ENCODE measurements at regions not wholly inside any gene's neighbourhood (a gene's known extent, or its start where the extent isn't known, plus 50 kb on each side); places are given as distances from the start of the nearest gene placed in this dataset.

- no peaks in the 10 kb centered on the region for H3K4me1 ChIP-seq (ENCODE audit: low read depth)
Measured at GRCh38 chr5:1971944-1972343, 89.2 kb upstream of the IRX4 start.

GRCh38 chr5:1967736-1968135 lies 85.0 kb upstream of the IRX4 start:
- Histone ChIP-seq H3K4me1 (ENCODE audit: low read depth) (no peaks in the 10 kb centered on the region), H3K9me3 (no peaks in the 10 kb centered on the region), H3K4me3 (no peak overlapping the region), H3K36me3 (ENCODE audit: low read depth) (no peaks in the 10 kb centered on the region)
- ATAC-seq = no peak
- no peak for DNase-seq
- TF ChIP-seq CTCF (IDR thresholded peaks at IDR 0.05) = no peak
- intact Hi-C loops (cut with DNase I, micrococcal nuclease) = no loop called here

More at GRCh38 chr5:1971944-1972343, 89.2 kb upstream of the IRX4 start:
- Histone ChIP-seq H3K36me3 (ENCODE audit: low read depth) (no peaks in the 10 kb centered on the region), H3K9me3 (no peaks in the 10 kb centered on the region), H3K4me3 (no peak overlapping the region)
- no peak for ATAC-seq
- intact Hi-C loops (cut with DNase I, micrococcal nuclease) = no loop called here
- no peak for TF ChIP-seq CTCF (IDR thresholded peaks at IDR 0.05)
- no peak for DNase-seq

- no peaks in the 10 kb centered on the region for H3K9me3 ChIP-seq
- DNase-seq (no peak), ATAC-seq (no peak)
- intact Hi-C loops (cut with DNase I, micrococcal nuclease) = no loop called here
- no peaks in the 10 kb centered on the region for H3K36me3 ChIP-seq (ENCODE audit: low read depth)
- no peaks in the 10 kb centered on the region for H3K4me1 ChIP-seq (ENCODE audit: low read depth)
- no peak for TF ChIP-seq CTCF (IDR thresholded peaks at IDR 0.05)
- H3K4me3 ChIP-seq = no peak overlapping the region
Measured at GRCh38 chr5:1966461-1966860, 83.7 kb upstream of the IRX4 start.

- no peak for ATAC-seq
- Histone ChIP-seq H3K9me3 (no peaks in the 10 kb centered on the region), H3K4me1 (ENCODE audit: low read depth) (no peaks in the 10 kb centered on the region), H3K36me3 (ENCODE audit: low read depth) (no peaks in the 10 kb centered on the region), H3K4me3 (no peak overlapping the region)
- intact Hi-C loops (cut with DNase I, micrococcal nuclease) = no loop called here
- DNase-seq = no peak
- TF ChIP-seq CTCF (IDR thresholded peaks at IDR 0.05) = no peak
Measured at GRCh38 chr5:1965925-1966324, 83.2 kb upstream of the IRX4 start.

GRCh38 chr5:1963941-1964451 lies 81.3 kb upstream of the IRX4 start:
- no peaks in the 10 kb centered on the region for H3K36me3 ChIP-seq (ENCODE audit: low read depth)

More at GRCh38 chr5:1963941-1964451, 81.3 kb upstream of the IRX4 start:
- Histone ChIP-seq H3K9me3 (no peaks in the 10 kb centered on the region), H3K4me1 (ENCODE audit: low read depth) (no peaks in the 10 kb centered on the region), H3K4me3 (no peak overlapping the region)
- ATAC-seq (no peak), DNase-seq (no peak)
- no peak for TF ChIP-seq CTCF (IDR thresholded peaks at IDR 0.05)
- intact Hi-C loops (cut with DNase I, micrococcal nuclease) = no loop called here

Measured in mucosa of descending colon (tissue), 3 donors.